Ovary (tissue), 7 donors: ENCODE measurements at regions not wholly inside any gene's neighbourhood (a gene's known extent, or its start where the extent isn't known, plus 50 kb on each side); places are given as distances from the start of the nearest gene placed in this dataset.
"Not testable (repeated sequence)": the region's sequence is repeated elsewhere in the genome, so short reads cannot be mapped to it uniquely, and the experiment has no call there.

Source experiments
- DNase-seq, 5 donors: peaks; one replicate each; pipeline ENCODE4 v3.0.0-alpha.2; 2019 to 2020
- H3K27ac ChIP-seq, 2 donors: fragments of 200-600 bp; one replicate each; pipeline versions ENCODE4 v1.5.1 to v1.8.0; 2019 to 2022
- H3K27me3 ChIP-seq: fragments of 200-600 bp; one replicate; pipeline ENCODE4 v1.8.0; 2022
- H3K36me3 ChIP-seq: fragments of 200-600 bp; sonication (generic); one replicate; pipeline ENCODE4 v1.5.1; 2019
- H3K4me1 ChIP-seq: one replicate; pipeline ENCODE4 v1.8.1; 2013; ENCODE audit warnings: mild to moderate bottlenecking, moderate library complexity; ENCODE audit not compliant: insufficient read depth
- H3K4me3 ChIP-seq: fragments of 200-600 bp; sonication (generic); one replicate; pipeline ENCODE4 v1.5.1; 2017
- H3K9me3 ChIP-seq, 2 donors: fragments of 200-600 bp in 1 of 2; sonication (generic) in 1 of 2; one replicate each; pipeline versions ENCODE4 v1.5.1 to v1.8.1; 2013 to 2019; ENCODE audit warnings: mild to moderate bottlenecking in 1 of 2, moderate library complexity in 1 of 2
- EP300 ChIP-seq: sonication (generic); formaldehyde crosslinking; IDR thresholded peaks from one replicate; pipeline ENCODE4 v1.6.1; 2017; ENCODE audit warnings: antibody characterized with exemption
- POLR2A ChIP-seq: fragments of 450-650 bp; IDR thresholded peaks from one replicate; pipeline ENCODE4 v1.6.1; 2017; ENCODE audit warnings: antibody characterized with exemption, mild to moderate bottlenecking, moderate library complexity
- WGBS, 3 donors: extraction: QIAGEN DNeasy Blood & Tissue Kit in 1 of 3; methylation state at CpG; one replicate each; pipeline versions ENCODE4 v1.1.5 to v1.1.7; 2013 to 2017; 5-methylcytosine and 5-hydroxymethylcytosine counted together
- intact Hi-C, 4 donors: fragments of 100-400 bp; cut with DNase I; formaldehyde crosslinking; loops; one replicate each; pipeline versions ENCODE4 v1.11.0 to v1.15.1; 2022 to 2023
- TF ChIP-seq, protein P1 (sequence below), 3 donors: fragments of 450-650 bp in 2 of 3; fragments of 200-600 bp in 1 of 3; IDR thresholded peaks; one replicate each; pipeline versions ENCODE4 v1.5.1 to v1.8.0; 2016 to 2022; ENCODE audit warnings: antibody characterized with exemption in 3 of 3, mild to moderate bottlenecking in 1 of 3
- donor health status: DM: no; HTN: no; CAD: no; lungs with moderate emphysema.
- donor health status: DM: no; HTN: no; CAD: no.
- donor health status: Bipolar disorder and iron deficiency.
- donor health status: DM: no; HTN: no; CAD: no.
- donor health status: DM: yes; HTN: yes; CAD: no.

DNA sequence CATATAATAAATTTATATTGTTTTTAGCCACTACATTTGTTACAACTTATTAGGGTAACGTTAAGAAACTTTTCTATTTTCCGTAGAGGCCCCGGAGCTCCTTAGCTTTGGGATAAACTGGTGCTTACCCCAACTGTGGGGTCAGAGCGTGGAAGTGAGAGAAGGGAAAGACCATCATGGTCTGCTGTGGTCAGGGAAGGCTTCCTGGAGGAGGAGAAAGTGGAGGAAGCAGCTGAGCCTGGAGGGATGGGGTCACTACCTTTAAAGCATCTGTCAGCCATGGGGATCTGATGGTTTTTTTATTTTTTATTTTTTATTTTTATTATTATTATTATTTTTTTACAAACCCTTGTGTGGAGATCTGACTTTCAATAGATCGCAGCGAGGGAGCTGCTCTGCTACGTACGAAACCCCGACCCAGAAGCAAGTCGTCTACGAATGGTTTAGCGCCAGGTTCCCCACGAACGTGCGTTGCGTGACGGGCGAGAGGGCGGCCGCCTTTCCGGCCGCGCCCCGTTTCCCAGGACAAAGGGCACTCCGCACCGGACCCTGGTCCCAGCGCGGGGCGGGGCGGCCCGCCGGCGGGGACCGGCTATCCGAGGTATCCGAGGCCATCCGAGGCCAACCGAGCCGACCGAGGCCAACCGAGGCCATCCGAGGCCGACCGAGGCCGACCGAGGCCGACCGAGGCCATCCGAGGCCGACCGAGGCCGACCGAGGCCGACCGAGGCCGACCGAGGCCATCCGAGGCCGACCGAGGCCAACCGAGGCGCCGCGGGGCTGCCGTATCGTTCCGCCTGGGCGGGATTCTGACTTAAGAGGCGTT lies 1101.2 kb upstream of the TMEM132C start:
- H3K27ac ChIP-seq: peak overlapping the region in 1 of 2 donors; percentile 46
- no peak for TF ChIP-seq POLR2A
- TF ChIP-seq, protein P1, sequence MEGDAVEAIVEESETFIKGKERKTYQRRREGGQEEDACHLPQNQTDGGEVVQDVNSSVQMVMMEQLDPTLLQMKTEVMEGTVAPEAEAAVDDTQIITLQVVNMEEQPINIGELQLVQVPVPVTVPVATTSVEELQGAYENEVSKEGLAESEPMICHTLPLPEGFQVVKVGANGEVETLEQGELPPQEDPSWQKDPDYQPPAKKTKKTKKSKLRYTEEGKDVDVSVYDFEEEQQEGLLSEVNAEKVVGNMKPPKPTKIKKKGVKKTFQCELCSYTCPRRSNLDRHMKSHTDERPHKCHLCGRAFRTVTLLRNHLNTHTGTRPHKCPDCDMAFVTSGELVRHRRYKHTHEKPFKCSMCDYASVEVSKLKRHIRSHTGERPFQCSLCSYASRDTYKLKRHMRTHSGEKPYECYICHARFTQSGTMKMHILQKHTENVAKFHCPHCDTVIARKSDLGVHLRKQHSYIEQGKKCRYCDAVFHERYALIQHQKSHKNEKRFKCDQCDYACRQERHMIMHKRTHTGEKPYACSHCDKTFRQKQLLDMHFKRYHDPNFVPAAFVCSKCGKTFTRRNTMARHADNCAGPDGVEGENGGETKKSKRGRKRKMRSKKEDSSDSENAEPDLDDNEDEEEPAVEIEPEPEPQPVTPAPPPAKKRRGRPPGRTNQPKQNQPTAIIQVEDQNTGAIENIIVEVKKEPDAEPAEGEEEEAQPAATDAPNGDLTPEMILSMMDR (IDR thresholded peaks at IDR 0.05): no peak
- no peak for TF ChIP-seq EP300
- no peaks in the 10 kb centered on the region for H3K36me3 ChIP-seq
- intact Hi-C loops: no loop called here
- H3K9me3 ChIP-seq: no peaks in the 10 kb centered on the region
- H3K27me3 ChIP-seq: no peaks in the 10 kb centered on the region
- peak overlapping the region; percentile 52 for H3K4me3 ChIP-seq
- DNase-seq: peak; percentile 72 to 88 (median 86)
- WGBS, 3 donors: 6 to 7% (median 7%) methylated on average over 60 to 69 of the region's 69 CpGs
- H3K4me1 ChIP-seq: no peaks in the 10 kb centered on the region

DNA sequence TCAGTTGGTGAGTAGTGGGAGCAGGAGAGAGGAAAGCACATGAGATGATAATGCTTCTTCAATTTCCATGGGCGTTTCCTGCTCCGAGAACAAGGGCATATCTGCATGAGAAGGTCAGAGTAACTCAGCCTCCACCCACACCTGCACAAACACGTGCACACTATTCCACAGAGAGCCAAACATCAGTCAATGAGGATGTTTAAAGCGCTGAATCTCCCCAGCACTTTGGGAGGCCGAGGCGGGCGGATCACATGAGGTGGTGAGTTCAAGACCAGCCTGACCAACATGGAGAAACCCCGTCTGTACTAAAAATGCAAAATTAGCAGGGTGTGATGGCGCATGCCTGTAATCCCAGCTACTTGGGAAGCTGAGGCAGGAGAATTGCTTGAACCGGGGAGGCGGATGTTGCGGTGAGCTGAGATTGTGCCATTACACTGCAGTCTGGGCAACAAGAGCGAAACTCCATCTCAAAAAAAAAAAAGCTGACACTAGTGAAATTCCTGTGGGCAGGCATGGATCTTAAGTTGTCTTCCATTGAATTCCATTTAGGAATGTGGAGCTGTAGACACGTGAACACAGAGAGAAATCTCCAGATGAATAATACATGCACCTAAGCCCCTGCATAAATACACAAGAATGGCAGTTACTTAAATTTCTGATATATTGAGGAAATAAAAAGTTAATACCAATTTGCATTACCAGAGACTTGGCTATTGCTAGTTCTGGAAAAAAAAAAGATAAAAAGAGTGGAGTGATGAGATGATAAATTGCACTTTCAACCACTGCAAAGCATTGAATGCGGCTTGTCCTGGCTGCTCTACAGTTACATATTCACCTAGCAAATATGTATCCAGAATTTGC lies 1097.4 kb upstream of the TMEM132C start:
- DNase-seq: no peak
- TF ChIP-seq EP300 (no peak), POLR2A (no peak)
- TF ChIP-seq, protein P1 (IDR thresholded peaks at IDR 0.05): no peak
- H3K4me3 ChIP-seq: no peak overlapping the region
- H3K9me3 ChIP-seq: no peaks in the 10 kb centered on the region
- intact Hi-C loops: no loop called here
- no peaks in the 10 kb centered on the region for H3K36me3 ChIP-seq
- no peak overlapping the region for H3K27ac ChIP-seq
- H3K4me1 ChIP-seq: no peaks in the 10 kb centered on the region
- 81 to 87% (median 82%) methylated on average over 15 of the region's 15 CpGs for WGBS, 3 donors
- no peaks in the 10 kb centered on the region for H3K27me3 ChIP-seq

DNA sequence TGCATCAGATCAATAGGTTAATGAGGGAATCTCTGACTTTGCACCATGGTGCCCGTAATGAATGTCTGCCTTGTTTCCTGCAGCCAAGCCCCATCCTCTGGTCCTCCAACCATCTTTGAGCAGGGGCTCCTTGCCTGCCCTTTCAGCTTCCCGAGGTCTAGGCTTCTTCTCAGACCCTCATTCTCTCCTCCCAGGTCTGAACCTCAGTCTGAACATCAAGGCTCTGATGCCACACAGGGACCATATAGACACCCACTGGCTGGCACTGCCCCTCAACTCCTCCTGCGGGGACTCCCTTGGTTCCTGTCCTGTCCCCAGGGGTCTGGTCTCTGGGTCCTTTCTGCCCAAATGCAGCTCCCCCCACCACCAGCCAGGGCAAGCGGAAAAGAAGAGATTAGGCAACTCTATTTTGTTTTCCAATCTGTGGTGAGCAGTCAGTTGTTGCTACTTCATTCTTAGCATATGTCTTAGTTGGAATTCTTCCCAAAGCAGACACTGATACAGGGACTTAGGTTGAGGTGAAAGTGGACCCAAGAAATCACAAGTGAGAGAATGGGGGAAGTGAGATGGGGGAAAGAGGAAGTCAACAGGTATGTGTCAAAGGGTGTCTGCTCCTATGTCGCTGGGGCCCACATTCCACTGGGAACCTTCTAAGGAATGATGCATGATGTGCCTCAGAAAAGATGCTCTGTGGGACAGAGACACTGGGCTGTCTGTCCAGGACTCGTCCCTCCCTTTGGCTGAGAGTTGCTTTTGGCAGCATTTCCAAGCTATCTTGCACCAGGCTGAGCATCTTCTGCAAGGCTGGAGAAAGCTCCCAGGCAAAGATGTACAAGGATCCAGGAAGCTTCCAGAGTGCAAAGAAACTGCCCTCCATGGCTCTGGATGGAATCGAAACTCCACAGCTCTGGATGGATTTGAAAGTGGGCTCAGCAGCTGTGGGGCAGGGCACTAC lies 1096.5 kb upstream of the TMEM132C start:
- Histone ChIP-seq H3K27ac (no peak overlapping the region), H3K4me1 (no peaks in the 10 kb centered on the region), H3K36me3 (no peaks in the 10 kb centered on the region), H3K9me3 (no peaks in the 10 kb centered on the region), H3K4me3 (no peak overlapping the region), H3K27me3 (no peaks in the 10 kb centered on the region)
- intact Hi-C loops: no loop called here
- WGBS, 3 donors: 37 to 52% (median 46%) methylated on average over 7 of the region's 7 CpGs
- DNase-seq: no peak
- TF ChIP-seq, protein P1 (IDR thresholded peaks at IDR 0.05): no peak
- TF ChIP-seq POLR2A (no peak), EP300 (no peak)

DNA sequence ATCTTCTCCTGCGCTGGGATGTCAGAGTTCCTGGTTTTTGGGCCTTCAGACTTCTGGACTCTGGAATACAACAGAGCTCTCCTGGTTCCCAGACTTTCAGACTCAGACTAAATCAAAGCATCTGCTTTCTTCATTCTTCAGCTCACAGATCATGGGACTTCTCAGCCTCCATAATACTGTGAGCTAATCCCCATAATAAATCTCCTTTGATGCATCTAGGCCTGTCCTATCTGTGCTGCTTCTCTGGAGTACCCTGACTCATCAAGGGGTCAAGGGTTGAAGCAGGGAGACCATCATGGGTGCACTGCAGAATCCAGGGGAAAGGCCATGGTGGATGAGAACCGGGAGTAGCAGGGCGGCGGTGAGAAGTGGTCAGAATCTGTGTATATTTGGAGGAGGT lies 1094.1 kb upstream of the TMEM132C start:
- H3K27ac ChIP-seq: no peak overlapping the region
- intact Hi-C loops: no loop called here
- no peaks in the 10 kb centered on the region for H3K36me3 ChIP-seq
- WGBS, 3 donors: 88 to 89% (median 89%) methylated on average over 4 of the region's 4 CpGs
- H3K27me3 ChIP-seq: no peaks in the 10 kb centered on the region
- H3K4me1 ChIP-seq: no peaks in the 10 kb centered on the region
- no peak overlapping the region for H3K4me3 ChIP-seq
- DNase-seq: no peak
- TF ChIP-seq POLR2A: no peak
- no peak for TF ChIP-seq EP300
- TF ChIP-seq, protein P1 (IDR thresholded peaks at IDR 0.05): no peak
- H3K9me3 ChIP-seq: no peaks in the 10 kb centered on the region

DNA sequence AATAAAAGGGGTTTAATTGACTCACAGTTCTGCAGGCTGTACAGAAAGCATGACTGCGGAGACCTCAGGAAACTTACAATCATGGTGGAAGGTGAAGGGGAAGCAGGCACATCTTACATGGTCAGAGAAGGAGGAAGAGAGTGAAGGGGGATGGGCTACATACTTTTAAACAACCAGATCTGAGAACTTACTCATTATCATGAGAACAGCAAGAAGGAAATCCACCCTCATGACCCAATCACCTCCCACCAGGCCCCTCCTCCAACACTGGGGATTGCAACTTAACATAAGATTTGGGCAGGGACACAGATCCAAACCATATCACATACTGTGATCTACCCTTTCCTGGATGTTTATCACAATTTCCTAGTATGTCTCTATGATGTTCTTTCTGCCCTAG lies 1093.0 kb upstream of the TMEM132C start:
- H3K27ac ChIP-seq, H3K36me3 ChIP-seq, DNase-seq, H3K4me3 ChIP-seq, H3K4me1 ChIP-seq, intact Hi-C loops, H3K27me3 ChIP-seq, H3K9me3 ChIP-seq: not testable (repeated sequence)
- 82 to 95% (median 94%) methylated on average over 1 of the region's 1 CpG for WGBS, 3 donors
